HUES64 (cell line): ENCODE measurements at regions not wholly inside any gene's neighbourhood (a gene's known extent, or its start where the extent isn't known, plus 50 kb on each side); places are given as distances from the start of the nearest gene placed in this dataset.

Experiments used
- H3K27ac ChIP-seq: 2 replicates; pipeline ENCODE4 v1.7.0; 2013; ENCODE audit warnings: low read depth, low read length, inconsistent platforms
- H3K27me3 ChIP-seq: 2 replicates; pipeline ENCODE4 v1.6.1; 2013; ENCODE audit warnings: mild to moderate bottlenecking, low read length; ENCODE audit not compliant: insufficient read depth
- H3K36me3 ChIP-seq: 2 replicates; pipeline ENCODE4 v1.6.1; 2013; ENCODE audit warnings: mild to moderate bottlenecking, low read length; ENCODE audit not compliant: insufficient read depth
- H3K4me1 ChIP-seq: 2 replicates; pipeline ENCODE4 v1.6.1; 2013; ENCODE audit warnings: mild to moderate bottlenecking, low read length, moderate library complexity; ENCODE audit not compliant: insufficient read depth
- H3K4me3 ChIP-seq: 2 replicates; pipeline ENCODE4 v1.5.1; 2013; ENCODE audit warnings: mild to moderate bottlenecking, low read length, moderate library complexity
- H3K9ac ChIP-seq: 2 replicates; pipeline ENCODE4 v1.6.1; 2013; ENCODE audit warnings: mild to moderate bottlenecking, low read depth, low read length
- H3K9me3 ChIP-seq: 2 replicates; pipeline ENCODE4 v1.6.1; 2013; ENCODE audit warnings: low read depth, low read length; ENCODE audit not compliant: insufficient read depth
- WGBS: fragments of 150-250, 120-280 bp; methylation state at CpG from one replicate; pipeline ENCODE4 v1.1.7; 2013; ENCODE audit warnings: missing lambda C conversion rate; 5-methylcytosine and 5-hydroxymethylcytosine counted together

DNA sequence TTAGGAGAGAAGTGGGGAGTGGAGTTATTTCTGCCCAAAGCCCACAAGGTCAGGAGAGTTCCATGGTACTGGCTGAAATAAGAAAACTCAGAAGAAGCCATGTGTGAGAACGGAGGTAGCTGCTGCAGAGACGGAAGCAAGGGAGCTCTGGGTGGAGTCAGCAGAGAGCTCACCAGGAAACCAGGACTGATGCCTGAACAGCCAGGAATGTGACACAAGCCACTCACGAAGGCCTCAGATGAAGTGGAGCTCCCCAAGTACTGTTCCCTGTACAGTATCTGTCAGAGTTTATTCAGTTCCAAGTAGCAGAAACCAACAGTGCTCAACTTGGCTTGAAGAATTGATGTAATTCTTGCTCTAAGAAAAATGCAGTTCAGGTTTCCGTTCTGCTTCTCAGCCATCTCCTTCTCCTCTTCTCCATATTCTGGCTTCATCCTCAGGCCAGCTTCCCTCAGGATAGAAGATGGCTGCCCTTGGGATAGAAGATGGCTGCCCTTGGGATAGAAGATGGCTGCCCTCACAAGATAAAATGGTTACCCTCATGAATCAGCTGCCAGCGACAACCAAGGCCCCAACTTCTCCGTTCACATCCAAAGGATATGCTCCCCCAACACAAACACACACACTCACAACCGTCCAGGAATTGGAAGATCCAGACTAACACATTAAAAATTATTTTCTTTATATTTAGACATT lies 117.4 kb upstream of the SH3BP4 start:
- H3K4me1 ChIP-seq: peaks cover 5% of the 10 kb centered on the region; the same call in 1 of the 2 replicates
- no peaks in the 10 kb centered on the region for H3K9me3 ChIP-seq
- no peak overlapping the region for H3K27ac ChIP-seq
- no peak overlapping the region for H3K4me3 ChIP-seq
- H3K9ac ChIP-seq: no peak overlapping the region
- H3K36me3 ChIP-seq: no peaks in the 10 kb centered on the region
- WGBS: 93% methylated on average over 6 of the region's 7 CpGs
- no peaks in the 10 kb centered on the region for H3K27me3 ChIP-seq

DNA sequence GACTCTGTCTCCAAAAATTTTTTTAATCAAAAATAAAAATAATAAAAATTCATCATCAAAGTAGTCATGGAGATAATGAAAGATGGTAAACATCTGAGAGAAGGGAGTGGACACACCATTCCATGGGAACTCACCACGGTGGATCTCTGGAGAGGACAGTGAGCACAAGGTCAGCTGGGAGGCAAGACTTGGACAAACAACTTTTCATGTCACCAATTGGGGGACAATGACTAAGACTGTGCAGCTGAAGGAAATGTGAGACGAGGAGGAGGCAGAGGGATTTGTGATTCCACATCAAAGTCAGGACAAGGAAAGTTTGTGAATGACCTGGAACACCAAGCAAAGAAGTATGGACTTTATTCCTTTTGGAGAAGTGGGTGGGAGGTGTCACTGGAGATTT lies 121.0 kb upstream of the SH3BP4 start:
- Histone ChIP-seq H3K9ac (no peak overlapping the region), H3K4me1 (no peaks in the 10 kb centered on the region), H3K27me3 (no peaks in the 10 kb centered on the region), H3K4me3 (no peak overlapping the region), H3K9me3 (no peaks in the 10 kb centered on the region), H3K36me3 (no peaks in the 10 kb centered on the region), H3K27ac (no peak overlapping the region)
- 92% methylated on average over 2 of the region's 2 CpGs for WGBS

DNA sequence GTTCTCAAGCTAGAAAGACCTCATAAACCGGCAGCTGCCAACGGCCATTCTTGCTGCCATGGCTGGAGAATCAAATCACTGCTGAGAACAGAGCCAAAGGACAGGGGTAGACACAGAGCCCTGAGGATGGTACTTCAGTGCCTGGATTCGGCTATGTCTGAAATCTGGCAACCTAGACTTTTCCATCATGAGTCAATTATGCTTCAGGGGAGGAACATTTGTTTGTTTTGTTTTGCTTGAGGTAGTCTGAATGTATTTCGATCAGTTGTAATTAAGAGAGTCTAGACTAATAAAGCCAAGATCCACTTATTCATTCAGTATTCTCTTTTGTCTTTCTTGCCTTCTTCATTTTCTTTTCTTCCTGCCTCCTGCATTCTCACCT lies 122.8 kb upstream of the SH3BP4 start:
- Histone ChIP-seq H3K9ac (no peak overlapping the region), H3K9me3 (no peaks in the 10 kb centered on the region), H3K4me1 (peaks cover 2% of the 10 kb centered on the region; the same call in 1 of the 2 replicates), H3K27ac (no peak overlapping the region), H3K36me3 (no peaks in the 10 kb centered on the region), H3K4me3 (no peak overlapping the region), H3K27me3 (no peaks in the 10 kb centered on the region)
- 95% methylated on average over 4 of the region's 4 CpGs for WGBS

DNA sequence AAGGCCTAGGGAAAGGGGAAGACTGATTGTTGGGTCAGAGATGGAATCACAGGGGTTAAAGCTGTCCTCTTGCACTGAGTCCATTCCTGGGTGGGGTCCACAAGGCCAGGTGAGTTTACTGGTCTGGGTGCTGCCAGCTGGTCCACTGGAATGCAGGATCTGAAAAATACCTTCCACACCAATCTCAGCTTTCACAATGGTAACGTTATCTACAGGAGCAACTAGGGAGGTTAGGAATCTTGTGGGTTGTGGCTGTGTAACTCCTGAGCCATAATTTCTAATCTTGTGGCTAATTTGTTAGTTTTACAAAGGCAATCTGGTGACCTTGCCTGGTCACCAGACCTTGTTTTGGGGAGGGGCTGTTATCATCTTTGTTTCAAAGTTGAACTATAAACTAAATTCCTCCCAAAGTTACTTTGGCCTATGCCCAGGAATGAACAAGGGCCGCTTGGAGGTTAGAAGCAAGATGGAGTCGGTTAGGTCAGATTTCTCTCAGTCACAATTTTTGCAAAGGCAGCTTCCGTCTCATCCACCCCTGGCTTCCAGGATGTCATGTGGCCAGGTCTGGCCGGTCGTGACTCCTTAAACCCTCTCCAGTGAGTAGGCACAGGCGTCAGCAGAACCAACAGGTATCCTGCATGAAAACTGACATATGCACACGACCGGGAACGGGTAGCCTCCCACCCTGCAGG lies 123.3 kb upstream of the SH3BP4 start:
- Histone ChIP-seq H3K27me3 (no peaks in the 10 kb centered on the region), H3K4me3 (no peak overlapping the region), H3K9ac (no peak overlapping the region), H3K4me1 (peaks cover 6% of the 10 kb centered on the region; the same call in 1 of the 2 replicates), H3K27ac (no peak overlapping the region), H3K9me3 (no peaks in the 10 kb centered on the region), H3K36me3 (no peaks in the 10 kb centered on the region)
- 93% methylated on average over 10 of the region's 10 CpGs for WGBS

DNA sequence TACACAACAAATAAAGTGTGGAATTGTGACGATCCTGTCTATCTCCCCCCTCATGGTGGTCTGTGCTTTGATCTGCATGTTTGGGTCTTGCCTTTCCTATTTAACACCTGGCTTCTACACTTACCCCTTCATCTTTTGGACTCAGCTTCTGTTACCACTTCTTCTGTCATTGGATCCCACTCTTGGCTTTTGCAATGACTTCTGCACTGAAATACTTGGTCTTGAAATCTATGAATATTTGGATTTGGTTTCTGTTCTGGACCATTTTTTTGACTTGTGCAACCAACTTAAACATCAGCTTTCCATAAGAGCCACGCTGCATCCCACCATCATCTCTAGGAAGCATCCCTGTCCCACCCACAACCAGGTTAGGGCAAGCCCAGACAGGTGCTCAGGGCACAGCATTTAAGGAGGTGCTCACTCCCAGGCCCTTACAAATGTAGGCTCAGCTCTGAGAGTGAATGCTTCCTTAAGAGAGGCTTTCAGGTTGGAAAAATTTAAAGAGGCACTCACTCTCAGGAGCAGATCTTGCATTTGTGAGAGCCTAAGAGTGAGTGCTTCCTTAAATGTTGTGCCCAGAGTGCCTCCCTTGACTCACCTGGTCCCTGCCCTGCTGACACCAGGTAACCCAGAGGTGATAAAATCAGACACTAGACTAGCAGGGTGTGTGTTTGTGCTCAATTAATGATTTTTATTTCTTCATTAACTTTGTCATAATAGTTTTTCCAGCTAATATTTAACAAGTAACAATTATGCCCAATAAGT lies 124.5 kb upstream of the SH3BP4 start:
- no peak overlapping the region for H3K27ac ChIP-seq
- H3K27me3 ChIP-seq: no peaks in the 10 kb centered on the region
- H3K9ac ChIP-seq: no peak overlapping the region
- no peak overlapping the region for H3K4me3 ChIP-seq
- H3K36me3 ChIP-seq: no peaks in the 10 kb centered on the region
- WGBS: 95% methylated on average over 2 of the region's 2 CpGs
- H3K4me1 ChIP-seq: peaks cover 8% of the 10 kb centered on the region; the same call in 1 of the 2 replicates
- H3K9me3 ChIP-seq: no peaks in the 10 kb centered on the region

DNA sequence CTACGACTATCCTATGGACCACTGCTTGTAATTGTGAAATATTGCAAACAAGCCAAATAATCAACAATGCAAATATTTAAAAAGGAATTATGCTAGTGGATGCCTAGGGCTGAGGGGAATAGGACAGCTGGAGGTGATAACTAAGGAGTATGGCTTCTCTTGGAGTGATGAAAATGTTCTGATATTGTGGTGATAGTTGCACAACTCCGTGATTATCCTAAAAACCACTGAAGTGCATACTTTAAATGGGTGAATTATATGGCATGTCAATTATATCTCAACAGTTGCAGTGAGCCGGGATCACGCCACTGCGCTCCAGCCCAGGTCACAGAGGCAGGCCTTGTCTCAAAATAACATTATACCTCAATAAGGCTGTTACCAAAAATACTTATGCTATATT lies 125.1 kb upstream of the SH3BP4 start:
- H3K4me3 ChIP-seq: no peak overlapping the region
- peaks cover 8% of the 10 kb centered on the region; the same call in 1 of the 2 replicates for H3K4me1 ChIP-seq
- WGBS: 80% methylated on average over 4 of the region's 5 CpGs
- no peaks in the 10 kb centered on the region for H3K9me3 ChIP-seq
- H3K27me3 ChIP-seq: no peaks in the 10 kb centered on the region
- H3K27ac ChIP-seq: no peak overlapping the region
- no peak overlapping the region for H3K9ac ChIP-seq
- H3K36me3 ChIP-seq: no peaks in the 10 kb centered on the region

DNA sequence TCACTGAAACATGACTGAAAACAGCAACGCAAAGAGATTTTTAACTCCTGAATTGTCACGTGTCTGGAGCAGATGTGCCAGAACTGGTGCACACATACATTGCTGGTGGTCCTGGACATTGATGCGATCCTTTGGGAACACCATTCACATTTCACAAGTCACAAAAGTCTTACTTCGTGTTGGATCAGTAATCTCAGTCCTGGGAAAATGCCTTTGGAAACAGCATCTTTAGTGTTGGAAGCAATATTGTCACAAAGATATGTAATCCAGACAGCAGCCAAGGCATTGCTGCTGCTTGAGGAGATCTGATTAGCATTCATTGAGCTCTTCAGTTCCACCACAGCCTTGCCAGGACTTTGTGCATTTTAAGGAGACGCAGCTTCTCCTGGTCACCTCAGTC lies 126.2 kb upstream of the SH3BP4 start:
- H3K9me3 ChIP-seq: no peaks in the 10 kb centered on the region
- no peaks in the 10 kb centered on the region for H3K27me3 ChIP-seq
- WGBS: 92% methylated on average over 5 of the region's 5 CpGs
- no peak overlapping the region for H3K4me3 ChIP-seq
- H3K4me1 ChIP-seq: peaks cover 8% of the 10 kb centered on the region; the same call in 1 of the 2 replicates
- no peaks in the 10 kb centered on the region for H3K36me3 ChIP-seq
- no peak overlapping the region for H3K27ac ChIP-seq
- H3K9ac ChIP-seq: no peak overlapping the region

DNA sequence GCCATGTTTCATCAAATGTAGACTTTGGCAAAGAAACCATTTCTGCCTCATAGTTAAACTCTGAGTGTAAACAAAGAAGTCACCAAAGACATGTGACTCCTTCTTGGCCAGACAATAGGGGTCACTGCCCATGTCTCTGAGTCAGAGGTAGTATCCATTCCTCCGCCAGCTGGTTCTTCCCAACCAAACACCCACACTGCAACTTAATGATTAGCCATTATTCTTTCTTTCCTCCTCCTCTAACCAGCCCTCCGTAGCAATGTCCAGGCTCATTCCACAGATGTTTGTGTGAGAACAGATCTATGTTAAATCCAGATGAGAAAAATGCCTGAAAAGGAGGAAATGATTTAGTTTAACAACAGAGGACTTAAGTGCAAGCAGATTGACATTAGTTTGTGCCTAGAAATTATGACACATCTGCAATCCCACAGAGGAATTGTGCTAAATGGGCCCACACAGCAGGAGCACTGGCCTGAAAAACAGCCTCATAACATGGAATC lies 127.9 kb upstream of the SH3BP4 start:
- no peak overlapping the region for H3K9ac ChIP-seq

DNA sequence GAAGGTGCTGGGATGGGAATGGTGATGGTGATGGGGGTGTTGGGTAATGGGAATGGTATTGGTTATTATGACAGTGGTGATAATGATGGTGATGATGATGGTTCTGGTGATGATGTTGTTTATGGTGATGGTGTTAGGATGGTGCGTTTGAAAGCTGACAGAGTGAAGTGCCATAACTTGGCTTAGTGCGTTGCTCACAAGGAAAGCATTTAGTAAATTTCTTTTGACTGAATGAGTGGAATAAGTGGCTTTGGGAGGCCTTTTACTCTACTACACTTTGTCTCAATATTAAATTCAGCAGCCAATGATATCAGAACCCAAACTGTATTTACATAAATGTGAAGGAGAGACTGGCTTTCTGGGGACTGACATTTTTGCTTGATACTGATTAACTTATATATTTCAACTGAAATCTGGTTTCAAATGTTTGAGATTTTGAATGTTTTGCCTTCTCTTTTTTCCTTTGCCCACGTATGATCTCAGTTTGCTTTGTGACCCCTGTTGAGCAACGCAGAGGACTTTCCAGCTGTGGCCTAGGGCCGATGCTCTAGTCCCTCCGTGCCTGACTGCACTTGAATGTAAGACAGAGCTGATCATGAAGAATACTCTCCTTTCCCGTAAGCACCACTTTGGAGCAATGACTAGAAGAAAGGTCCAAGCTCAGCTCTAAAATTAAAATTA lies 128.5 kb upstream of the SH3BP4 start:
- H3K27me3 ChIP-seq: no peaks in the 10 kb centered on the region
- H3K4me1 ChIP-seq: peaks cover 8% of the 10 kb centered on the region; the same call in 1 of the 2 replicates
- WGBS: 94% methylated on average over 7 of the region's 7 CpGs
- no peaks in the 10 kb centered on the region for H3K9me3 ChIP-seq
- no peak overlapping the region for H3K27ac ChIP-seq
- H3K4me3 ChIP-seq: no peak overlapping the region
- H3K36me3 ChIP-seq: no peaks in the 10 kb centered on the region
- H3K9ac ChIP-seq: no peak overlapping the region

More for the DNA sequence above, 127.9 kb upstream of the SH3BP4 start:
- Histone ChIP-seq H3K27me3 (no peaks in the 10 kb centered on the region), H3K4me1 (peaks cover 8% of the 10 kb centered on the region; the same call in 1 of the 2 replicates), H3K36me3 (no peaks in the 10 kb centered on the region), H3K27ac (no peak overlapping the region), H3K9me3 (no peaks in the 10 kb centered on the region), H3K4me3 (no peak overlapping the region)
- 80% methylated on average over 2 of the region's 2 CpGs for WGBS

DNA sequence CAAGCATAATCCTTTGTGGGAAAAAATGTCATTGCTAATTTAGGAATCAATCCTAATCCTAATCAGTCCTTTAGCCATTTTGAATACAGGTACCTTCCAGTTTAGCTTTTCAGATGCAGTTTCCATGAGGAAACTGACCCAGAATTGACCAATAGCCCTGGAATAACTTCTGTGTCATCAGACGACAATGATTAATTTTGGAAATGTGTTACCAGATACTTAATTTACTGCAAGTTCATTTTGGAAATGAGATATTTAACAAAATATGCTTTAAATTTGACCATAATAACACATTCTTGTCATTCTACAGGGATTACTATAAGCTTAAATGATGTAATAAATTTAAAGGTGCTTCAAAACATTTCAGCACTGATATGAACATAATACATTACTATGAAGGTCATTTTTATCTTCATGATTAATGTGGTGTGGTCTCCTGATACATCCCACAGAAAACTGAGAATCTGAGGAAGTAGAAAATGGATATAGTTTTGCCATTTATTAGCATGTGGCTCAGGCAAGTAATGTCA lies 129.8 kb upstream of the SH3BP4 start:
- Histone ChIP-seq H3K36me3 (no peaks in the 10 kb centered on the region), H3K9ac (no peak overlapping the region), H3K27me3 (no peaks in the 10 kb centered on the region), H3K4me3 (no peak overlapping the region), H3K4me1 (peaks cover 8% of the 10 kb centered on the region; the same call in 1 of the 2 replicates), H3K27ac (no peak overlapping the region), H3K9me3 (no peaks in the 10 kb centered on the region)
- 89% methylated on average over 1 of the region's 1 CpG for WGBS
